Breast epithelium (tissue), 3 donors: ENCODE measurements at regions not wholly inside any gene's neighbourhood (a gene's known extent, or its start where the extent isn't known, plus 50 kb on each side); places are given as distances from the start of the nearest gene placed in this dataset.

Source experiments
- CTCF ChIP-seq, 3 donors: fragments of 450-650 bp; IDR thresholded peaks; one replicate each; pipeline ENCODE4 v1.5.1; 2016 to 2017; ENCODE audit warnings: antibody characterized with exemption in 3 of 3, mild to moderate bottlenecking in 3 of 3, moderate library complexity in 3 of 3
- POLR2A ChIP-seq: fragments of 450-650 bp; IDR thresholded peaks from one replicate; pipeline ENCODE4 v1.6.1; 2016; ENCODE audit warnings: antibody characterized with exemption, mild to moderate bottlenecking, moderate library complexity

- no peak for TF ChIP-seq CTCF (IDR thresholded peaks at IDR 0.05)
- TF ChIP-seq POLR2A, result no peak
Measured at GRCh38 chr15:46322753-46323152, 687.9 kb downstream of the SQOR start.
